ENCODE measurements at regions not wholly inside any gene's neighbourhood (a gene's known extent, or its start where the extent isn't known, plus 50 kb on each side); places are given as distances from the start of the nearest gene placed in this dataset.

- DNase-seq (ENCODE audit: low spot score) = no peak
- no peaks in the 10 kb centered on the region for H3K27me3 Mint-ChIP-seq (ENCODE audit: low read depth)
- peak overlapping the region; percentile 17 for H3K4me3 Mint-ChIP-seq (ENCODE audit: low read depth)
- intact Hi-C loops (cut with micrococcal nuclease) = no loop called here
- H3K27ac Mint-ChIP-seq = no peak overlapping the region
- peaks cover 33% of the 10 kb centered on the region for H3K9me3 Mint-ChIP-seq
- no peaks in the 10 kb centered on the region for H3K4me1 Mint-ChIP-seq (ENCODE audit: low read depth)
- H3K36me3 Mint-ChIP-seq (ENCODE audit: low read depth) = no peaks in the 10 kb centered on the region
These were observed 969.7 kb downstream of the DCDC2C start for GRCh38 chr2:4673025-4673489.

DNA sequence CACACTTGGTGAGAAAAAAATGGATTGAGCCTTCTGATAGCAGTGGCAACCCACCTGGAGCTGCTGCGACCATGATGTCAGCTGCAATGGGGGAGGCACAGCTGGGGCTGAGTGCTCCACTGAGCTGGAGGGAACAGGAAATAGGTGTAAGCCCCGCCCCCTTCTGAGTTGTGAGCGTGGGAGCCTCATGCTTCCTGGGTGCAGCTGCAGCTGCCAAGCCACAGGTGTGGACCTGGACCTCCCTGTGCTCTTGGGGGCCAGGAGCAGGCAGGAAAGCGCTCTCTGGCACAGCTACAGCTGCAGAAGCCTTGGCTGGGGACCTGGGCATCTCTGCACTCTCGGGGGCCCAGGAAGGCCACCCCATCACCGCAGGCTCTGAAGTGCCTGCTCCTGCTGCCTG lies 970.6 kb downstream of the DCDC2C start:
- Mint-ChIP-seq H3K4me3 (ENCODE audit: low read depth) (no peak overlapping the region), H3K9me3 (peaks cover 36% of the 10 kb centered on the region), H3K27me3 (ENCODE audit: low read depth) (no peaks in the 10 kb centered on the region), H3K27ac (no peak overlapping the region), H3K4me1 (ENCODE audit: low read depth) (no peaks in the 10 kb centered on the region), H3K36me3 (ENCODE audit: low read depth) (no peaks in the 10 kb centered on the region)
- intact Hi-C loops (cut with micrococcal nuclease) = no loop called here
- no peak for DNase-seq (ENCODE audit: low spot score)

DNA sequence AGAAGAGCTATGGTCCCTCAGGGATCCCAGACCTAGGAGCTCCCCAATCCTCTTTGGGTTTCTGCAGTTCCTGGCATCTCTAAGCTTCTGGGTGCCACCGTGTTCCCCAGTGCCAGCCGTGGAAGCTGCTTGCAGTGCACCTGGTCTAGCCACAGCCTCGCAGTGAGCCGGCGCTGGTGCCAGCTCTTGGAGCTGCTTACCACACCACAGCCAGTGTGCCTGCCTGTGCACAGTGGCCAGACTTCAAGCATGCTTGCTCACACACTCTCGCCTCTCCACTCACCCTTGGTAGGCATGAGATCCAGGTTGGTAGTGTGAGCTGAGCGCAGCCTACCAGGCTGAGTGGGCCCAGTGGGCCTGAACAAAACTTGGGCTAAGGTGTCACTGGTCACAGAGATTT lies 971.9 kb downstream of the DCDC2C start:
- H3K4me3 Mint-ChIP-seq (ENCODE audit: low read depth) = no peak overlapping the region
- H3K27me3 Mint-ChIP-seq (ENCODE audit: low read depth) = no peaks in the 10 kb centered on the region
- H3K9me3 Mint-ChIP-seq = peaks cover 42% of the 10 kb centered on the region
- no peaks in the 10 kb centered on the region for H3K4me1 Mint-ChIP-seq (ENCODE audit: low read depth)
- no peaks in the 10 kb centered on the region for H3K36me3 Mint-ChIP-seq (ENCODE audit: low read depth)
- intact Hi-C loops (cut with micrococcal nuclease) = no loop called here
- H3K27ac Mint-ChIP-seq = no peak overlapping the region
- no peak for DNase-seq (ENCODE audit: low spot score)

- Mint-ChIP-seq H3K36me3 (ENCODE audit: low read depth) (no peaks in the 10 kb centered on the region), H3K9me3 (peaks cover 18% of the 10 kb centered on the region), H3K27me3 (ENCODE audit: low read depth) (no peaks in the 10 kb centered on the region), H3K4me1 (ENCODE audit: low read depth) (no peaks in the 10 kb centered on the region), H3K4me3 (ENCODE audit: low read depth) (no peak overlapping the region), H3K27ac (no peak overlapping the region)
- intact Hi-C loops (cut with micrococcal nuclease) = no loop called here
- DNase-seq (ENCODE audit: low spot score) = no peak
These were observed 975.6 kb downstream of the DCDC2C start for GRCh38 chr2:4678927-4679326.

DNA sequence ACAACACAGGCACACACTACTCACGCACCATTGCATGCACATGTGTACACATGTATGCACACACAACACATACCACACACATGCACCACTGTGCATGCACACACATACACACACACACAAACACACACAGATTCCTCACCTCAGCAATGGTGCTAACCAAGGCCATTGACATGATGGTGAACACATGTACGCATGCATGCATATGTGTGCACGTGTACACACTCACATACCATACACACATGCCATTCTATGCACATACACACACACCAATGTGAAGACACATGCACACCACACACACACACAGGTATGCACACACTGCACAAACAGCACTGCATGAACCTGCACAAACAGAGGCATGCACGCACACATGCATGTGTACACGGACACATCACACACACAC lies 976.0 kb downstream of the DCDC2C start:
- Mint-ChIP-seq H3K9me3 (peaks cover 18% of the 10 kb centered on the region), H3K27me3 (ENCODE audit: low read depth) (no peaks in the 10 kb centered on the region), H3K4me3 (ENCODE audit: low read depth) (no peak overlapping the region), H3K27ac (no peak overlapping the region), H3K36me3 (ENCODE audit: low read depth) (no peaks in the 10 kb centered on the region), H3K4me1 (ENCODE audit: low read depth) (no peaks in the 10 kb centered on the region)
- DNase-seq (ENCODE audit: low spot score) = no peak
- intact Hi-C loops (cut with micrococcal nuclease) = no loop called here

DNA sequence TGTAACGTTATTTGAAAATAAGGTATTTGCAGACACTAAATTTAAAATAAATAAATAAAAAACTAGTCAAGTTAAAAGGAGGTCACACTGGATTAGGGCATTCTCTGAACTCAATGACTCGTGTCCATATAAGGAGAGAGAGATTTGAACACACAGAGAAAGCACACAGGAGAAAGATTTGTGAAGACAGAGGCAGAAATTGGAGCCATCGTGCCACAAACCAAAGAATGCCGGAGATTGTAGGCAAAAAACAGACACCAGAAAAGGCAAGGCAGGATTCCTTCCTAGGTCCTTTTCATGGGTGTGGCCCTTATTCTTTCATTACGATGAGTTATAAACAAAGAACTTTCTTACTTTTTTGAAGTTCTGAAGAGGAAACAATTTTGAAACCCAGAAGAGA lies 981.5 kb downstream of the DCDC2C start:
- H3K36me3 Mint-ChIP-seq (ENCODE audit: low read depth) = no peaks in the 10 kb centered on the region
- no peak for DNase-seq (ENCODE audit: low spot score)
- no peak overlapping the region for H3K4me3 Mint-ChIP-seq (ENCODE audit: low read depth)
- H3K27ac Mint-ChIP-seq = no peak overlapping the region
- no peaks in the 10 kb centered on the region for H3K27me3 Mint-ChIP-seq (ENCODE audit: low read depth)
- intact Hi-C loops (cut with micrococcal nuclease) = no loop called here
- H3K9me3 Mint-ChIP-seq = peaks cover 5% of the 10 kb centered on the region
- no peaks in the 10 kb centered on the region for H3K4me1 Mint-ChIP-seq (ENCODE audit: low read depth)

DNA sequence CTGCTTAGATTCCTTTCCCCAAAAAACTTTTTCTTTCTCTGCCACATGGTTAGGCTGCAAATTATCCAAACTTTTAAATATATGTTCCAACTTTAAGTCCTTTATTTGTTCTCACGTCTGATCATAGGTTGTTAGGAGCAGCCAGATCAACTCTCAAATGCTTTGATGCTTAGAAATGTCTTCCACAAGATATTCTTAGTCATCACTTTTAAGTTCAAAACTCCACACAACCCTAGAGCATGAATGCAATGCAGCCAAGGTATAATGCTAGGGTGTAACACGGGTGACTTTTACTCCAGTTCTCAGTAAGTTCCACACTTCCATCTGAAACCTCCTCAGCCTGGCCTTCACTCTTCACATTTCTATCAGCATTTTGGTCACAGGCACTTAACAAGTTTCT lies 987.5 kb downstream of the DCDC2C start:
- Mint-ChIP-seq H3K27ac (no peak overlapping the region), H3K9me3 (peaks cover 28% of the 10 kb centered on the region), H3K36me3 (ENCODE audit: low read depth) (no peaks in the 10 kb centered on the region), H3K4me3 (ENCODE audit: low read depth) (no peak overlapping the region), H3K27me3 (ENCODE audit: low read depth) (no peaks in the 10 kb centered on the region), H3K4me1 (ENCODE audit: low read depth) (no peaks in the 10 kb centered on the region)
- intact Hi-C loops (cut with micrococcal nuclease) = no loop called here
- no peak for DNase-seq (ENCODE audit: low spot score)

DNA sequence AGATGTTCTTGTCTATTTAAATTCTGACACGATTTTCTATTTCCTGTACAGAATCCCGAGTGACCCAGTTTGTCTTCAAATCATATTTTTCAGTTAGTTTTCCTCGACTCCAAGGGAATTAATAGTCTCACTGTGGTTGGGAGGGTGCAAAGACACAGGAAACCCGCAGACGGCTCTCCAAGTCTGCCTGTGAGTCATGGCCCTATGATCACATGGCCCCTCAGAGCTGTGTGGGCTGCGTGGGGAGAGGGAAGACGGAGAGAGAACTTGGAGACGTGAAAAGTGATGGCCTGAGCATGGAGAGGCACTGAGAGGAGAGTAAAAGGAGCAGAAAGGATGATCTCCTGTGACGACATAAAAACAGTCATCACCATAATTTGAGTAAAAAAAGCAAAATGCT lies 989.9 kb downstream of the DCDC2C start:
- no peak overlapping the region for H3K4me3 Mint-ChIP-seq (ENCODE audit: low read depth)
- no peaks in the 10 kb centered on the region for H3K36me3 Mint-ChIP-seq (ENCODE audit: low read depth)
- peaks cover 30% of the 10 kb centered on the region for H3K9me3 Mint-ChIP-seq
- DNase-seq (ENCODE audit: low spot score) = no peak
- no peaks in the 10 kb centered on the region for H3K27me3 Mint-ChIP-seq (ENCODE audit: low read depth)
- no peak overlapping the region for H3K27ac Mint-ChIP-seq
- intact Hi-C loops (cut with micrococcal nuclease) = no loop called here
- no peaks in the 10 kb centered on the region for H3K4me1 Mint-ChIP-seq (ENCODE audit: low read depth)

- H3K4me3 Mint-ChIP-seq (ENCODE audit: low read depth) = no peak overlapping the region
- H3K27me3 Mint-ChIP-seq (ENCODE audit: low read depth) = no peaks in the 10 kb centered on the region
- intact Hi-C loops (cut with micrococcal nuclease) = no loop called here
- H3K27ac Mint-ChIP-seq = no peak overlapping the region
- DNase-seq (ENCODE audit: low spot score) = no peak
- no peaks in the 10 kb centered on the region for H3K4me1 Mint-ChIP-seq (ENCODE audit: low read depth)
- H3K9me3 Mint-ChIP-seq = peaks cover 35% of the 10 kb centered on the region
- H3K36me3 Mint-ChIP-seq (ENCODE audit: low read depth) = no peaks in the 10 kb centered on the region
These were observed 992.0 kb downstream of the DCDC2C start for GRCh38 chr2:4695281-4695861.

DNA sequence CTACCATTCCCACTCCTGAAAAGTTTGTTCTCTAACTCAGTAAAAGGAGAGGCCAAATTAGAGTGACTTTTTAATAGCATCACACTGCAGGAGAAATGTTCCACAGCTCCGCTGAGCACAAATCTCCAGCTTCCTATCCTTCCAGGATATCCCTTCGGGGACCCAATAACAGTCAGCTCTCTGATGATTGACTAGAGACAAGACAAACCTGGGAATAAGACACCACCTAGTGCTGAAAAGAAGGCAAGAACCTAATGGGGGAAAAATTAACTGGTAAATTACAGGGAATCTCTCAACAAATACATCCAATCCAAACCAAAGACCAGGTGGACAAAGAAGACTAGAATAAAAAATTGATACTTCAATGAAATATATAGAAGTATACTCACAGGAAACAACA lies 977.1 kb upstream of the SOX11 start:
- H3K27ac Mint-ChIP-seq = no peak overlapping the region
- no peaks in the 10 kb centered on the region for H3K27me3 Mint-ChIP-seq (ENCODE audit: low read depth)
- no peaks in the 10 kb centered on the region for H3K4me1 Mint-ChIP-seq (ENCODE audit: low read depth)
- no peak for DNase-seq (ENCODE audit: low spot score)
- intact Hi-C loops (cut with micrococcal nuclease) = no loop called here
- no peak overlapping the region for H3K4me3 Mint-ChIP-seq (ENCODE audit: low read depth)
- H3K36me3 Mint-ChIP-seq (ENCODE audit: low read depth) = no peaks in the 10 kb centered on the region
- peaks cover 49% of the 10 kb centered on the region for H3K9me3 Mint-ChIP-seq

DNA sequence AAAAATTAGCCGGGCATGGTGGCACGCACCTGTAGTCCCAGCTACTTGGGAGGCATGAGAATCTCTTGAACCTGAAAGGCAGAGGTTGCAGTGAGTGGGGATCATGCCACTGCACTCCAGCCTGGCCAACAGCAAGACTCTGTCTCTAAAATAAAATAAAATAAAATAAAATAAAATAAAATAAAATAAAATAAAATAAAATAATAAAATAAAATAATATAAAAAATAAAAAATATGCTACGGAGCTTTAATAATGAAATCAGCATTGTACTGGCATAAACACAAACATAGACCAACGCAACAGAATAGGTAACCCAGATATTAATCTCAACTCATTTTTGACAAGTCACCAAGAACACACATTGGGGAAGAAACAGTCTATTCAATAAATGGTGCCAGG lies 973.4 kb upstream of the SOX11 start:
- Mint-ChIP-seq H3K4me3 (ENCODE audit: low read depth) (no peak overlapping the region), H3K27ac (no peak overlapping the region), H3K9me3 (peaks cover 44% of the 10 kb centered on the region), H3K4me1 (ENCODE audit: low read depth) (no peaks in the 10 kb centered on the region), H3K36me3 (ENCODE audit: low read depth) (no peaks in the 10 kb centered on the region), H3K27me3 (ENCODE audit: low read depth) (no peaks in the 10 kb centered on the region)
- intact Hi-C loops (cut with micrococcal nuclease) = no loop called here
- no peak for DNase-seq (ENCODE audit: low spot score)

DNA sequence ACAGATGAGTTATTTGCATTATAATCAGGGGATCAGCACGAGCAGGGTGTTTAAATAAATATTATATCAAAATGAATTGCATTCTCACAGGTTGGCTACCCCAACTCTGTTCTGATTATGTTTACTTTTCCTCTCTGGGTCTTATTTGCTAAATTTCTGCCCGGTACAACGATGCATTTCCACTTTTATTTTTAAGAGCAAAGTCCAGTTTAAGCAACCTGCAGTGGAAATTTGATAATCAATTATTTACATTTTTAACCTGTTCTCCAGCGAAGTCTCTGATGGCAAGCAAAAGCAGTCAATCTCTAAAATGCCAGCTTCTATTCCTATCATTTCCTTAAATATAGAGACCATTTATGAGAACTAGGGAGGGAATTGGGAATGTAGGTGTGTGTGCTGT lies 966.6 kb upstream of the SOX11 start:
- no peak overlapping the region for H3K27ac Mint-ChIP-seq
- DNase-seq (ENCODE audit: low spot score) = no peak

GRCh38 chr2:4732560-4732959 lies 959.6 kb upstream of the SOX11 start:
- intact Hi-C loops (cut with micrococcal nuclease) = no loop called here
- no peaks in the 10 kb centered on the region for H3K36me3 Mint-ChIP-seq (ENCODE audit: low read depth)
- no peak for DNase-seq (ENCODE audit: low spot score)
- H3K27ac Mint-ChIP-seq = no peak overlapping the region
- peaks cover 32% of the 10 kb centered on the region for H3K9me3 Mint-ChIP-seq
- no peak overlapping the region for H3K4me3 Mint-ChIP-seq (ENCODE audit: low read depth)
- no peaks in the 10 kb centered on the region for H3K4me1 Mint-ChIP-seq (ENCODE audit: low read depth)
- no peaks in the 10 kb centered on the region for H3K27me3 Mint-ChIP-seq (ENCODE audit: low read depth)

More for the DNA sequence above, 966.6 kb upstream of the SOX11 start:
- H3K27me3 Mint-ChIP-seq (ENCODE audit: low read depth) = no peaks in the 10 kb centered on the region
- H3K4me1 Mint-ChIP-seq (ENCODE audit: low read depth) = no peaks in the 10 kb centered on the region
- intact Hi-C loops (cut with micrococcal nuclease) = no loop called here
- no peaks in the 10 kb centered on the region for H3K36me3 Mint-ChIP-seq (ENCODE audit: low read depth)
- H3K9me3 Mint-ChIP-seq = peaks cover 35% of the 10 kb centered on the region
- no peak overlapping the region for H3K4me3 Mint-ChIP-seq (ENCODE audit: low read depth)

All from activated T-helper 2 cell treated with anti-CD3 and anti-CD28 coated beads, Interferon-gamma antibody, Interleukin-2, Interleukin-4, amounts not matched to agents 10 μg/mL and 5 μg/mL and 100 μg/mL, durations not matched to agents 14 hours and 24 hours and 36 hours (primary cell).